PC-9 (cell line): ENCODE measurements at regions not wholly inside any gene's neighbourhood (a gene's known extent, or its start where the extent isn't known, plus 50 kb on each side); places are given as distances from the start of the nearest gene placed in this dataset.

ENCODE experiments used
- CTCF ChIP-seq: fragments of 200-600 bp; sonication (generic); conservative IDR thresholded peaks from 2 replicates; pipeline ENCODE4 v1.6.1; 2017; ENCODE audit warnings: mixed run types, antibody characterized with exemption, mild to moderate bottlenecking, moderate library complexity
- EZH2 ChIP-seq: fragments of 200-600 bp; sonication (generic); IDR thresholded peaks from 2 replicates; pipeline ENCODE4 v1.8.0; 2017; ENCODE audit warnings: antibody characterized with exemption, low read depth

- TF ChIP-seq CTCF (no peak), EZH2 (no peak)
These were observed 182.3 kb downstream of the MBOAT1 start for GRCh38 chr6:20029979-20030378.
